Common myeloid progenitor, CD34-positive (primary cell): ENCODE measurements at regions not wholly inside any gene's neighbourhood (a gene's known extent, or its start where the extent isn't known, plus 50 kb on each side); places are given as distances from the start of the nearest gene placed in this dataset.
"Not testable (repeated sequence)": the region's sequence is repeated elsewhere in the genome, so short reads cannot be mapped to it uniquely, and the experiment has no call there.

Experiments
- CTCF ChIA-PET: fragments of 350-600 bp; sonication (Branson Sonifier 250); formaldehyde crosslinking; loops from one replicate; lab custom pipeline; 2021; ENCODE audit warnings: antibody characterized with exemption; lab: Charles Lee
- POLR2A ChIA-PET: fragments of 350-600 bp; sonication (Branson Sonifier 250); formaldehyde crosslinking; loops from one replicate; lab custom pipeline; 2021; ENCODE audit warnings: antibody characterized with exemption; lab: Charles Lee
- DNase-seq, 3 donors: peaks; one replicate each; pipeline versions ENCODE4 v3.0.0 to v3.0.0-alpha.2; 2013
- H3K27ac ChIP-seq, 2 experiments: 1 replicate in 1 of 2; 2 replicates in 1 of 2; pipeline ENCODE4 v1.7.0; 2013; ENCODE audit warnings: inconsistent platforms in 2 of 2, low read length in 2 of 2, mild to moderate bottlenecking in 2 of 2, low read depth in 1 of 2, moderate library complexity in 1 of 2; ENCODE audit not compliant: severe bottlenecking in 2 of 2, insufficient read depth in 1 of 2, poor library complexity in 1 of 2
- H3K27me3 ChIP-seq, 5 experiments: replicated peaks in 2 of 5; 1 replicate in 3 of 5; 2 replicates in 2 of 5; pipeline versions ENCODE4 v1.6.1 to v1.7.0; 2013; ENCODE audit warnings: low read length in 4 of 5, mild to moderate bottlenecking in 2 of 5, moderate library complexity in 2 of 5, inconsistent platforms in 1 of 5; ENCODE audit not compliant: insufficient read depth in 5 of 5, control insufficient read depth in 4 of 5
- H3K36me3 ChIP-seq, 4 experiments: 1 replicate in 2 of 4; 2 replicates in 2 of 4; pipeline versions ENCODE4 v1.6.1 to v1.7.0; 2013; ENCODE audit warnings: low read length in 3 of 4, control low read depth in 1 of 4, mild to moderate bottlenecking in 1 of 4; ENCODE audit not compliant: control insufficient read depth in 4 of 4, insufficient read depth in 4 of 4
- H3K4me1 ChIP-seq, 4 experiments: 1 replicate in 3 of 4; 2 replicates in 1 of 4; pipeline versions ENCODE4 v1.6.1 to v1.7.1; 2013; ENCODE audit warnings: low read length in 3 of 4, mild to moderate bottlenecking in 3 of 4, control low read depth in 1 of 4, inconsistent platforms in 1 of 4, moderate library complexity in 1 of 4; ENCODE audit not compliant: control insufficient read depth in 4 of 4, insufficient read depth in 4 of 4; ENCODE audit errors: control extremely low read depth in 1 of 4
- H3K4me3 ChIP-seq, 7 experiments: 1 replicate in 4 of 7; 2 replicates in 3 of 7; pipeline versions ENCODE4 v1.5.1 to v1.7.0; 2013; ENCODE audit warnings: mild to moderate bottlenecking in 7 of 7, low read length in 6 of 7, moderate library complexity in 6 of 7, inconsistent platforms in 2 of 7, low read depth in 2 of 7, control low read depth in 1 of 7; ENCODE audit not compliant: insufficient read depth in 4 of 7, control insufficient read depth in 1 of 7; ENCODE audit errors: extremely low read depth in 1 of 7
- H3K9me3 ChIP-seq, 5 experiments: 1 replicate in 4 of 5; 2 replicates in 1 of 5; pipeline versions ENCODE4 v1.6.1 to v1.7.1; 2013; ENCODE audit warnings: low read length in 4 of 5, mild to moderate bottlenecking in 2 of 5, inconsistent platforms in 1 of 5, low read depth in 1 of 5, moderate library complexity in 1 of 5; ENCODE audit not compliant: control insufficient read depth in 4 of 5, insufficient read depth in 2 of 5; ENCODE audit errors: control extremely low read depth in 1 of 5
- WGBS: methylation state at CpG from one replicate; pipeline ENCODE4 v1.1.5; 2013; ENCODE audit not compliant: insufficient coverage; 5-methylcytosine and 5-hydroxymethylcytosine counted together

GRCh38 chr3:75237053-75237452 lies 427.1 kb upstream of the FRG2C start:
- H3K36me3 ChIP-seq, result no peaks in the 10 kb centered on the region
- no peaks in the 10 kb centered on the region for H3K9me3 ChIP-seq
- WGBS, result no CpG with 5 or more reads among the region's 1 CpG
- ChIA-PET POLR2A (no interaction called here), CTCF (interaction anchor here (1.2 to 1.4 kb wide), 2 partner anchors 19 to 193 kb away, joined by 3 read pairs; no protein-coding TSS in a partner anchor)
- H3K27me3 ChIP-seq, result no peaks in the 10 kb centered on the region
- no peak overlapping the region for H3K27ac ChIP-seq
- H3K4me1 ChIP-seq, result peaks cover 0 to 9% (median 4%) of the 10 kb centered on the region in 4 experiments
- no peak overlapping the region for H3K4me3 ChIP-seq
- no peak for DNase-seq

- Histone ChIP-seq H3K27me3 (no peaks in the 10 kb centered on the region), H3K4me3 (no peak overlapping the region), H3K4me1 (peaks cover 0 to 12% (median 5%) of the 10 kb centered on the region in 4 experiments), H3K27ac (no peak overlapping the region), H3K9me3 (no peaks in the 10 kb centered on the region), H3K36me3 (no peaks in the 10 kb centered on the region)
- ChIA-PET CTCF (interaction anchor here (1.2 to 1.4 kb wide), 2 partner anchors 18 to 193 kb away, joined by 3 read pairs; no protein-coding TSS in a partner anchor), POLR2A (no interaction called here)
- WGBS, result 100% methylated on average over 1 of the region's 3 CpGs
- DNase-seq, result no peak
These were observed 426.7 kb upstream of the FRG2C start for GRCh38 chr3:75237477-75237876.

GRCh38 chr3:75241226-75241962 lies 422.7 kb upstream of the FRG2C start:
- H3K9me3 ChIP-seq, CTCF ChIA-PET, POLR2A ChIA-PET, H3K36me3 ChIP-seq, H3K27ac ChIP-seq, H3K27me3 ChIP-seq: not testable (repeated sequence)
- 24% methylated on average over 5 of the region's 5 CpGs for WGBS
- peak; percentile 18 to 68 (median 61) for DNase-seq
- peaks cover 0 to 12% (median 5%) of the 10 kb centered on the region in 4 experiments for H3K4me1 ChIP-seq
- H3K4me3 ChIP-seq, result peak overlapping the region in 2 of 7 experiments; percentile 4 to 12

GRCh38 chr3:75242012-75242735 lies 422.0 kb upstream of the FRG2C start:
- ChIA-PET POLR2A (interaction anchor here (1.2 kb wide), 1 partner anchor 16 kb away, joined by 3 read pairs; no protein-coding TSS in a partner anchor), CTCF (no interaction called here)
- Histone ChIP-seq H3K36me3 (no peaks in the 10 kb centered on the region), H3K4me3 (peak overlapping the region in 1 of 7 experiments; percentile 12), H3K27ac (no peak overlapping the region), H3K27me3 (no peaks in the 10 kb centered on the region), H3K4me1 (peaks cover 0 to 12% (median 5%) of the 10 kb centered on the region in 4 experiments), H3K9me3 (no peaks in the 10 kb centered on the region)
- WGBS, result 60% methylated on average over 1 of the region's 4 CpGs
- no peak for DNase-seq

GRCh38 chr3:75248974-75249373 lies 415.2 kb upstream of the FRG2C start:
- H3K4me3 ChIP-seq, result no peak overlapping the region
- H3K4me1 ChIP-seq, result peaks cover 0 to 14% (median 10%) of the 10 kb centered on the region in 4 experiments
- CTCF ChIA-PET, result interaction anchor here (1.3 kb wide), 1 partner anchor 9 kb away, joined by 3 read pairs; no protein-coding TSS in a partner anchor
- H3K36me3 ChIP-seq, result no peaks in the 10 kb centered on the region
- POLR2A ChIA-PET, result no interaction called here
- H3K27me3 ChIP-seq, result no peaks in the 10 kb centered on the region
- DNase-seq, result peak in 2 of 3 donors; percentile 22 to 27
- H3K27ac ChIP-seq, result no peak overlapping the region
- no peaks in the 10 kb centered on the region for H3K9me3 ChIP-seq

- 100% methylated on average over 2 of the region's 3 CpGs for WGBS
- no peak overlapping the region for H3K4me3 ChIP-seq
- no peaks in the 10 kb centered on the region for H3K27me3 ChIP-seq
- no peak overlapping the region for H3K27ac ChIP-seq
- POLR2A ChIA-PET, result no interaction called here
- H3K4me1 ChIP-seq, result peaks cover 0 to under 1% (median 0%) of the 10 kb centered on the region in 4 experiments
- DNase-seq, result no peak
- no peaks in the 10 kb centered on the region for H3K36me3 ChIP-seq
- CTCF ChIA-PET, result interaction anchor here (0.6 to 1.4 kb wide), 4 partner anchors 15 to 185 kb away, joined by 3 read pairs; no protein-coding TSS in a partner anchor
- no peaks in the 10 kb centered on the region for H3K9me3 ChIP-seq
These were observed 409.4 kb upstream of the FRG2C start for GRCh38 chr3:75254685-75255084.
